B cell (primary cell): ENCODE measurements at regions not wholly inside any gene's neighbourhood (a gene's known extent, or its start where the extent isn't known, plus 50 kb on each side); places are given as distances from the start of the nearest gene placed in this dataset.

Experiments used
- ATAC-seq: fragments of 200-7000 bp; cut with Tn5 transposase; one replicate; pipeline ENCODE4 v1.10.0; 2021; ENCODE audit warnings: low read depth, mild to moderate bottlenecking, moderate number of reproducible peaks, moderate library complexity
- CTCF ChIA-PET: fragments of 350-600 bp; sonication (Branson Sonifier 250); formaldehyde crosslinking; loops from one replicate; lab custom pipeline; 2021; ENCODE audit warnings: antibody characterized with exemption, inconsistent platforms; lab: Charles Lee
- POLR2A ChIA-PET: fragments of 350-600 bp; sonication (Branson Sonifier 250); formaldehyde crosslinking; loops from one replicate; lab custom pipeline; 2021; ENCODE audit warnings: antibody characterized with exemption; lab: Charles Lee
- DNase-seq: peaks from one replicate; pipeline ENCODE4 v3.0.0; 2013
- H2AFZ ChIP-seq: 2 replicates; pipeline ENCODE4 v1.6.1; 2012; ENCODE audit warnings: mild to moderate bottlenecking, low read depth, low read length; ENCODE audit not compliant: insufficient read depth, poor library complexity, severe bottlenecking
- H3K27ac ChIP-seq, 2 donors: 1 replicate in 1 of 2; 2 replicates in 1 of 2; pipeline ENCODE4 v1.5.1; 2012 to 2013; ENCODE audit warnings: low read length in 2 of 2, mild to moderate bottlenecking in 2 of 2, moderate library complexity in 1 of 2
- H3K27me3 ChIP-seq, 4 experiments: fragments of 200-600 bp in 1 of 4; sonication (generic) in 1 of 4; replicated peaks in 1 of 4; 1 replicate in 2 of 4; 2 replicates in 2 of 4; pipeline versions ENCODE4 v1.6.1 to v1.7.0; 2013 to 2016; ENCODE audit warnings: low read length in 3 of 4, mild to moderate bottlenecking in 2 of 4, mixed read lengths in 1 of 4, moderate library complexity in 1 of 4; ENCODE audit not compliant: insufficient read depth in 4 of 4, control insufficient read depth in 3 of 4; ENCODE audit errors: control extremely low read depth in 1 of 4
- H3K36me3 ChIP-seq, 2 experiments: replicated peaks in 1 of 2; 1 replicate in 1 of 2; 2 replicates in 1 of 2; pipeline versions ENCODE4 v1.6.1 to v1.7.1; 2013; ENCODE audit warnings: low read length in 1 of 2; ENCODE audit not compliant: insufficient read depth in 2 of 2, control insufficient read depth in 1 of 2; ENCODE audit errors: control extremely low read depth in 1 of 2, extremely low read depth in 1 of 2
- H3K4me1 ChIP-seq, 2 donors: fragments of 200-600 bp in 1 of 2; sonication (generic) in 1 of 2; 1 replicate in 1 of 2; 2 replicates in 1 of 2; pipeline versions ENCODE4 v1.5.1 to v1.6.1; 2013 to 2017; ENCODE audit warnings: low read length in 2 of 2; ENCODE audit not compliant: control insufficient read depth in 2 of 2, insufficient read depth in 2 of 2
- H3K4me2 ChIP-seq: replicated peaks from 2 replicates; pipeline ENCODE3; 2012; ENCODE audit warnings: mild to moderate bottlenecking, low read depth, low read length; ENCODE audit not compliant: poor library complexity, severe bottlenecking
- H3K4me3 ChIP-seq, 5 experiments: fragments of 200-600 bp in 1 of 5; sonication (generic) in 1 of 5; 1 replicate in 3 of 5; 2 replicates in 2 of 5; pipeline versions ENCODE4 v1.5.1 to v1.7.0; 2011 to 2016; ENCODE audit warnings: low read length in 4 of 5, mild to moderate bottlenecking in 4 of 5, low read depth in 2 of 5, control low read depth in 1 of 5, moderate library complexity in 1 of 5; ENCODE audit not compliant: insufficient read depth in 1 of 5; ENCODE audit errors: control extremely low read depth in 1 of 5, extremely low read depth in 1 of 5
- H3K79me2 ChIP-seq: fragments of 200-600 bp; sonication (generic); one replicate; pipeline ENCODE4 v1.6.0; 2016; ENCODE audit warnings: low read length; ENCODE audit not compliant: control insufficient read depth, insufficient read depth
- H3K9ac ChIP-seq: fragments of 200-600 bp; sonication (generic); 2 replicates; pipeline ENCODE4 v1.6.1; 2017; ENCODE audit warnings: mild to moderate bottlenecking, low read length, moderate library complexity
- H3K9me3 ChIP-seq, 3 donors: one replicate each; pipeline versions ENCODE4 v1.6.1 to v1.7.1; 2013; ENCODE audit warnings: low read length in 2 of 3; ENCODE audit not compliant: control insufficient read depth in 2 of 3, insufficient read depth in 1 of 3; ENCODE audit errors: control extremely low read depth in 1 of 3
- H4K20me1 ChIP-seq: 2 replicates; pipeline ENCODE4 v1.6.0; 2012; ENCODE audit warnings: mild to moderate bottlenecking, low read length; ENCODE audit not compliant: insufficient read depth, control insufficient read depth, poor library complexity, severe bottlenecking
- H3K27ac Mint-ChIP-seq: one replicate; pipeline ENCODE4 v1.8.0; 2021; ENCODE audit warnings: mixed read lengths
- H3K27me3 Mint-ChIP-seq: one replicate; pipeline ENCODE4 v1.8.0; 2021; ENCODE audit warnings: mixed read lengths
- H3K4me1 Mint-ChIP-seq: one replicate; pipeline ENCODE4 v1.8.0; 2021; ENCODE audit warnings: mixed read lengths
- H3K4me3 Mint-ChIP-seq: one replicate; pipeline ENCODE4 v1.8.0; 2021; ENCODE audit warnings: mixed read lengths
- H3K9me3 Mint-ChIP-seq: one replicate; pipeline ENCODE4 v1.8.0; 2022; ENCODE audit warnings: mixed read lengths; ENCODE audit not compliant: insufficient read depth
- CTCF ChIP-seq: fragments of 200-600 bp; IDR thresholded peaks from one replicate; pipeline ENCODE4 v1.8.0; 2022; ENCODE audit warnings: antibody characterized with exemption, mild to moderate bottlenecking
- EZH2 ChIP-seq: IDR thresholded peaks from 2 replicates; pipeline ENCODE4 v1.6.1; 2012; ENCODE audit warnings: borderline replicate concordance, low read depth, mild to moderate bottlenecking, moderate library complexity, low read length; ENCODE audit not compliant: insufficient read depth, poor library complexity, severe bottlenecking
- WGBS: methylation state at CpG from one replicate; pipeline ENCODE4 v1.1.5; 2013; ENCODE audit warnings: missing lambda C conversion rate; ENCODE audit not compliant: insufficient coverage; 5-methylcytosine and 5-hydroxymethylcytosine counted together
- intact Hi-C: fragments of 100-400 bp; cut with micrococcal nuclease; formaldehyde crosslinking; loops from one replicate; pipeline ENCODE4 v1.10.0; 2022

- no CpG with 5 or more reads among the region's 3 CpGs for WGBS
- no peak overlapping the region for H3K9ac ChIP-seq
- no peak overlapping the region for H3K4me3 ChIP-seq
- TF ChIP-seq CTCF (no peak), EZH2 (no peak)
- no peaks in the 10 kb centered on the region for H3K36me3 ChIP-seq
- H4K20me1 ChIP-seq, result no peaks in the 10 kb centered on the region
- no peaks in the 10 kb centered on the region for H3K4me1 ChIP-seq
- ATAC-seq (no peak), DNase-seq (no peak)
- CTCF ChIA-PET, result no interaction called here
- no peaks in the 10 kb centered on the region for H3K79me2 ChIP-seq
- H3K9me3 ChIP-seq, result peaks cover 3 to 6% (median 5%) of the 10 kb centered on the region in 3 donors
- H3K27me3 Mint-ChIP-seq, result peaks cover 4% of the 10 kb centered on the region
- H3K27ac ChIP-seq, result no peak overlapping the region
- H3K4me2 ChIP-seq, result no peak overlapping the region
- no peak overlapping the region for H3K27ac Mint-ChIP-seq
- no peaks in the 10 kb centered on the region for H3K27me3 ChIP-seq
- POLR2A ChIA-PET, result no interaction called here
- H2AFZ ChIP-seq, result no peak overlapping the region
- no peaks in the 10 kb centered on the region for H3K4me1 Mint-ChIP-seq
- peaks cover 4% of the 10 kb centered on the region for H3K9me3 Mint-ChIP-seq
- H3K4me3 Mint-ChIP-seq, result no peak overlapping the region
- intact Hi-C loops, result no loop called here
Observed at GRCh38 chr2:42872721-42873120, 80.3 kb upstream of the HAAO start.

GRCh38 chr2:42871372-42871771, 79.0 kb upstream of the HAAO start:
- POLR2A ChIA-PET, result no interaction called here

More at GRCh38 chr2:42871372-42871771, 79.0 kb upstream of the HAAO start:
- no peaks in the 10 kb centered on the region for H3K4me1 Mint-ChIP-seq
- H2AFZ ChIP-seq, result no peak overlapping the region
- ATAC-seq (no peak), DNase-seq (no peak)
- intact Hi-C loops, result no loop called here
- no peaks in the 10 kb centered on the region for H3K4me1 ChIP-seq
- CTCF ChIA-PET, result interaction anchor here (0.6 kb wide), 1 partner anchor 604 kb away, joined by 3 read pairs; no protein-coding TSS in a partner anchor
- H3K9me3 Mint-ChIP-seq, result peaks cover 4% of the 10 kb centered on the region
- H3K27ac Mint-ChIP-seq, result no peak overlapping the region
- no CpG with 5 or more reads among the region's 4 CpGs for WGBS
- no peak overlapping the region for H3K9ac ChIP-seq
- no peak for TF ChIP-seq EZH2
- no peak for TF ChIP-seq CTCF
- H4K20me1 ChIP-seq, result no peaks in the 10 kb centered on the region
- peaks cover 3 to 8% (median 6%) of the 10 kb centered on the region in 3 donors for H3K9me3 ChIP-seq
- no peak overlapping the region for H3K4me3 Mint-ChIP-seq
- H3K27ac ChIP-seq, result no peak overlapping the region
- no peak overlapping the region for H3K4me2 ChIP-seq
- no peak overlapping the region for H3K4me3 ChIP-seq
- H3K27me3 ChIP-seq, result no peaks in the 10 kb centered on the region
- peaks cover 4% of the 10 kb centered on the region for H3K27me3 Mint-ChIP-seq
- H3K79me2 ChIP-seq, result no peaks in the 10 kb centered on the region
- no peaks in the 10 kb centered on the region for H3K36me3 ChIP-seq
